HG03175 (cell line): ENCODE measurements at regions not wholly inside any gene's neighbourhood (a gene's known extent, or its start where the extent isn't known, plus 50 kb on each side); places are given as distances from the start of the nearest gene placed in this dataset.
"Not testable (repeated sequence)": the region's sequence is repeated elsewhere in the genome, so short reads cannot be mapped to it uniquely, and the experiment has no call there.

Experiments
- ATAC-seq: cut with Tn5 transposase; IDR thresholded peaks from one replicate; pipeline ENCODE4 v1.9.1; 2021; ENCODE audit warnings: mild to moderate bottlenecking, moderate library complexity; ENCODE audit not compliant: unreplicated experiment

- ATAC-seq: no peak
These were observed 801.1 kb upstream of the SLC35B3 start for GRCh38 chr6:9236443-9236842.

GRCh38 chr6:9233686-9234085, 798.3 kb upstream of the SLC35B3 start:
- ATAC-seq: no peak

GRCh38 chr6:9233226-9233625, 797.9 kb upstream of the SLC35B3 start:
- no peak for ATAC-seq

GRCh38 chr6:9225441-9225871, 790.1 kb upstream of the SLC35B3 start:
- ATAC-seq: no peak

- no peak for ATAC-seq
These were observed 789.2 kb upstream of the SLC35B3 start for GRCh38 chr6:9224539-9224938.

GRCh38 chr6:9213717-9214116, 778.4 kb upstream of the SLC35B3 start:
- ATAC-seq: not testable (repeated sequence)

- no peak for ATAC-seq
These were observed 773.6 kb upstream of the SLC35B3 start for GRCh38 chr6:9208966-9209365.

GRCh38 chr6:9205645-9206044, 770.3 kb upstream of the SLC35B3 start:
- ATAC-seq: no peak

- ATAC-seq: no peak
These were observed 768.8 kb upstream of the SLC35B3 start for GRCh38 chr6:9204171-9204570.

GRCh38 chr6:9200712-9201111, 765.4 kb upstream of the SLC35B3 start:
- ATAC-seq: no peak

- no peak for ATAC-seq
These were observed 762.4 kb upstream of the SLC35B3 start for GRCh38 chr6:9197726-9198125.

- no peak for ATAC-seq
These were observed 760.0 kb upstream of the SLC35B3 start for GRCh38 chr6:9195322-9195721.

GRCh38 chr6:9192405-9192909, 757.1 kb upstream of the SLC35B3 start:
- no peak for ATAC-seq

- ATAC-seq: no peak
These were observed 750.8 kb upstream of the SLC35B3 start for GRCh38 chr6:9186148-9186547.

- no peak for ATAC-seq
These were observed 742.7 kb upstream of the SLC35B3 start for GRCh38 chr6:9178071-9178470.

- ATAC-seq: no peak
These were observed 737.9 kb upstream of the SLC35B3 start for GRCh38 chr6:9173229-9173628.

- ATAC-seq: no peak
These were observed 736.8 kb upstream of the SLC35B3 start for GRCh38 chr6:9172096-9172495.

GRCh38 chr6:9168669-9169068, 733.3 kb upstream of the SLC35B3 start:
- no peak for ATAC-seq

GRCh38 chr6:9161731-9162130, 726.4 kb upstream of the SLC35B3 start:
- no peak for ATAC-seq

GRCh38 chr6:9159051-9159450, 723.7 kb upstream of the SLC35B3 start:
- no peak for ATAC-seq

- no peak for ATAC-seq
These were observed 720.5 kb upstream of the SLC35B3 start for GRCh38 chr6:9155836-9156235.

GRCh38 chr6:9143140-9143539, 707.8 kb upstream of the SLC35B3 start:
- ATAC-seq: no peak

- ATAC-seq: no peak
These were observed 705.7 kb upstream of the SLC35B3 start for GRCh38 chr6:9140951-9141460.
